SK-N-SH (cell line): ENCODE measurements at regions not wholly inside any gene's neighbourhood (a gene's known extent, or its start where the extent isn't known, plus 50 kb on each side); places are given as distances from the start of the nearest gene placed in this dataset.

Experiments used
- CTCF ChIA-PET: fragments of 300-600, 350-600 bp; formaldehyde crosslinking; extraction: SDS; loops from one replicate; lab custom pipeline; 2021; lab: Yijun Ruan, JAX
- POLR2A ChIA-PET: fragments of 350-600 bp; sonication (Branson Sonifier 250); formaldehyde crosslinking; extraction: SDS; loops from one replicate; lab custom pipeline; 2020; ENCODE audit warnings: antibody characterized with exemption, inconsistent platforms; lab: Yijun Ruan, JAX
- DNase-seq: peaks from one replicate; pipeline ENCODE4 v3.0.0; 2012
- H2AFZ ChIP-seq: fragments of 200-600 bp; sonication (generic); 2 replicates; pipeline ENCODE4 v1.8.1; 2016; ENCODE audit warnings: antibody characterized with exemption, mild to moderate bottlenecking, low read depth
- H3F3A ChIP-seq: fragments of 200-600 bp; sonication (generic); replicated peaks from 2 replicates; pipeline ENCODE3; 2016; ENCODE audit warnings: antibody characterized with exemption, mild to moderate bottlenecking; ENCODE audit not compliant: insufficient read depth
- H3K27ac ChIP-seq, 2 experiments: fragments of 200-500 bp in 1 of 2; fragments of 200-600 bp in 1 of 2; sonication (Bioruptor generic) in 1 of 2; sonication (generic), shearing (Covaris generic) in 1 of 2; 2 replicates each; pipeline versions ENCODE4 v1.5.1 to v1.6.1; 2014 to 2016; ENCODE audit warnings: low read depth in 2 of 2, inconsistent platforms in 1 of 2, low read length in 1 of 2, mild to moderate bottlenecking in 1 of 2, mixed read lengths in 1 of 2
- H3K27me3 ChIP-seq: fragments of 200-600 bp; sonication (generic), shearing (Covaris generic); 2 replicates; pipeline ENCODE4 v1.6.1; 2016; ENCODE audit warnings: mixed run types; ENCODE audit not compliant: insufficient read depth
- H3K36me3 ChIP-seq, 2 experiments: fragments of 200-500 bp in 1 of 2; fragments of 200-600 bp in 1 of 2; sonication (Bioruptor generic) in 1 of 2; sonication (generic) in 1 of 2; replicated peaks in 1 of 2; 2 replicates each; pipeline versions ENCODE3 to v1.5.1; 2014 to 2016; ENCODE audit warnings: low read length in 1 of 2, mild to moderate bottlenecking in 1 of 2; ENCODE audit not compliant: insufficient read depth in 2 of 2, control insufficient read depth in 1 of 2
- H3K4me1 ChIP-seq, 2 experiments: fragments of 200-500 bp in 1 of 2; fragments of 200-600 bp in 1 of 2; sonication (Bioruptor generic) in 1 of 2; sonication (generic), shearing (Covaris generic) in 1 of 2; 2 replicates each; pipeline versions ENCODE4 v1.5.1 to v1.6.1; 2014 to 2016; ENCODE audit warnings: low read depth in 1 of 2, low read length in 1 of 2, mixed run types in 1 of 2; ENCODE audit not compliant: insufficient read depth in 2 of 2, control insufficient read depth in 1 of 2
- H3K4me2 ChIP-seq: fragments of 200-600 bp; sonication (generic), shearing (Covaris generic); 2 replicates; pipeline ENCODE4 v1.6.1; 2017; ENCODE audit warnings: mixed run types
- H3K4me3 ChIP-seq, 2 experiments: fragments of 200-500 bp in 1 of 2; fragments of 200-600 bp in 1 of 2; sonication (Bioruptor generic) in 1 of 2; sonication (generic), shearing (Covaris generic) in 1 of 2; 2 replicates each; pipeline versions ENCODE4 v1.5.1 to v1.8.1; 2014 to 2016; ENCODE audit warnings: low read depth in 2 of 2, inconsistent platforms in 1 of 2, low read length in 1 of 2, mild to moderate bottlenecking in 1 of 2, mixed read lengths in 1 of 2, moderate library complexity in 1 of 2
- H3K79me2 ChIP-seq: fragments of 200-600 bp; sonication (generic); 2 replicates; pipeline ENCODE4 v1.8.1; 2017; ENCODE audit warnings: mild to moderate bottlenecking; ENCODE audit not compliant: insufficient read depth
- H3K9ac ChIP-seq: fragments of 200-600 bp; sonication (generic); 2 replicates; pipeline ENCODE4 v1.6.1; 2017; ENCODE audit warnings: mixed run types
- H3K9me2 ChIP-seq: fragments of 200-600 bp; sonication (generic); 2 replicates; pipeline ENCODE4 v1.6.1; 2017; ENCODE audit warnings: mixed run types
- H3K9me3 ChIP-seq: fragments of 200-600 bp; sonication (generic); 2 replicates; pipeline ENCODE4 v1.6.1; 2017; ENCODE audit warnings: mixed run types, mild to moderate bottlenecking, moderate library complexity
- H4K20me1 ChIP-seq: fragments of 200-600 bp; sonication (generic); 2 replicates; pipeline ENCODE4 v1.6.1; 2017; ENCODE audit warnings: mild to moderate bottlenecking, mixed run types; ENCODE audit not compliant: insufficient read depth
- CHD2 ChIP-seq: fragments of 150-350 bp; IDR thresholded peaks from 2 replicates; pipeline ENCODE4 v1.6.1; 2018; ENCODE audit warnings: low read length; ENCODE audit not compliant: partially characterized antibody
- FOXJ3 ChIP-seq: sonication (generic); formaldehyde crosslinking; IDR thresholded peaks from 2 replicates; pipeline ENCODE4 v1.5.1; 2020; ENCODE audit warnings: mild to moderate bottlenecking, missing genetic modification reagents
- FOXM1 ChIP-seq: IDR thresholded peaks from 2 replicates; pipeline ENCODE4 v1.4.0; 2012; ENCODE audit warnings: low read depth, mild to moderate bottlenecking
- GABPA ChIP-seq: IDR thresholded peaks from 2 replicates; pipeline ENCODE4 v1.4.0; 2012; ENCODE audit warnings: low read depth, mild to moderate bottlenecking
- GATA2 ChIP-seq: sonication (generic); formaldehyde crosslinking; IDR thresholded peaks from 2 replicates; pipeline ENCODE4 v1.5.0; 2020; ENCODE audit warnings: mild to moderate bottlenecking, missing genetic modification reagents
- JUND ChIP-seq: IDR thresholded peaks from 2 replicates; pipeline ENCODE4 v1.4.0; 2012
- MXI1 ChIP-seq: IDR thresholded peaks from 2 replicates; pipeline ENCODE4 v1.6.1; 2012; ENCODE audit warnings: mild to moderate bottlenecking, low read depth, low read length, improper control_type of control experiment
- NRF1 ChIP-seq: IDR thresholded peaks from 2 replicates; pipeline ENCODE4 v1.6.1; 2012; ENCODE audit warnings: low read depth, mild to moderate bottlenecking, low read length
- RFX5 ChIP-seq: IDR thresholded peaks from 2 replicates; pipeline ENCODE4 v1.6.1; 2012; ENCODE audit warnings: mild to moderate bottlenecking, improper control_type of control experiment, low read length
- SIN3A ChIP-seq: IDR thresholded peaks from 2 replicates; pipeline ENCODE4 v1.6.1; 2012; ENCODE audit warnings: low read depth, mild to moderate bottlenecking, low read length, moderate library complexity, borderline replicate concordance
- TAF1 ChIP-seq: IDR thresholded peaks from 2 replicates; pipeline ENCODE4 v1.6.1; 2012; ENCODE audit warnings: low read depth, mild to moderate bottlenecking, low read length, moderate library complexity, borderline replicate concordance
- WGBS: methylation state at CpG from one replicate; pipeline ENCODE4 v1.1.6; 2017; ENCODE audit warnings: low lambda C conversion rate; 5-methylcytosine and 5-hydroxymethylcytosine counted together
- TF ChIP-seq, protein P1 (sequence below): fragments of 150-350 bp; IDR thresholded peaks from 2 replicates; pipeline ENCODE4 v1.6.1; 2016; ENCODE audit warnings: mild to moderate bottlenecking, low read depth, low read length
- TF ChIP-seq, protein P2 (sequence below): IDR thresholded peaks from 2 replicates; pipeline ENCODE4 v1.6.1; 2012; ENCODE audit warnings: mild to moderate bottlenecking, low read depth, low read length, moderate library complexity
- TF ChIP-seq, protein P3 (sequence below): fragments of 200-600 bp; sonication (generic); IDR thresholded peaks from 2 replicates; pipeline ENCODE4 v1.6.1; 2017; ENCODE audit warnings: antibody characterized with exemption, mild to moderate bottlenecking, moderate library complexity

DNA sequence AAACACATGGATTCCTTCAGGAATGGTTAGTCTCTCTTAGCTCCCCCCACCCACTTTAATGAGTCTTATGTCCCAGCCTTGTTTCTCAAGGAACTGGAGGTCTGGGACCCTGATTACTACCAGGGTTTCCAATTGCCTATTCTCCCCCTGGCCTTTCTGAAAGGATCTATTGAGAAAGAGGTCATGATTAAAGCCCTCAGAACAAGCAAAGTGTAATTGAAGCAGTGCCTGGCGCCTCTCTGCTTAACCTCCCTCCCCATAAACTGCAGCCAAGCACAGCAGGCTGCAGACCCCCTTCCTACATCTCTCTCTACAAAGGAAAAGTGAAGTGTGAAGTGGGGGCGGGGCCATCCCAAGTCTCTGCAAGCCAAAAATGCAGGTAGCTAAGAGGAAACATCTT, 159.7 kb upstream of the CDH11 start:
- Histone ChIP-seq H3K9me2 (no peaks in the 10 kb centered on the region), H3K4me1 (peaks cover 0 to 30% of the 10 kb centered on the region in 2 experiments; a peak in 3 of 4 replicates), H3K36me3 (no peaks in the 10 kb centered on the region), H3K79me2 (no peaks in the 10 kb centered on the region), H3K9me3 (no peaks in the 10 kb centered on the region), H2AFZ (no peak overlapping the region), H3K27ac (no peak overlapping the region), H3K4me2 (no peak overlapping the region), H3F3A (no peaks in the 10 kb centered on the region), H3K27me3 (no peaks in the 10 kb centered on the region), H3K9ac (no peak overlapping the region), H3K4me3 (no peak overlapping the region), H4K20me1 (no peaks in the 10 kb centered on the region)
- ChIA-PET POLR2A (no interaction called here), CTCF (interaction anchor here (1.6 kb wide), 1 partner anchor 11 kb away, joined by 5 read pairs; no protein-coding TSS in a partner anchor)
- DNase-seq: no peak
- TF ChIP-seq JUND (no peak), MXI1 (no peak), SIN3A (no peak), FOXJ3 (CRISPR knock-in tag) (no peak), GATA2 (CRISPR knock-in tag) (no peak), FOXM1 (no peak)
- TF ChIP-seq, protein P1, sequence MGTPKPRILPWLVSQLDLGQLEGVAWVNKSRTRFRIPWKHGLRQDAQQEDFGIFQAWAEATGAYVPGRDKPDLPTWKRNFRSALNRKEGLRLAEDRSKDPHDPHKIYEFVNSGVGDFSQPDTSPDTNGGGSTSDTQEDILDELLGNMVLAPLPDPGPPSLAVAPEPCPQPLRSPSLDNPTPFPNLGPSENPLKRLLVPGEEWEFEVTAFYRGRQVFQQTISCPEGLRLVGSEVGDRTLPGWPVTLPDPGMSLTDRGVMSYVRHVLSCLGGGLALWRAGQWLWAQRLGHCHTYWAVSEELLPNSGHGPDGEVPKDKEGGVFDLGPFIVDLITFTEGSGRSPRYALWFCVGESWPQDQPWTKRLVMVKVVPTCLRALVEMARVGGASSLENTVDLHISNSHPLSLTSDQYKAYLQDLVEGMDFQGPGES: no peak
- TF ChIP-seq, protein P2, sequence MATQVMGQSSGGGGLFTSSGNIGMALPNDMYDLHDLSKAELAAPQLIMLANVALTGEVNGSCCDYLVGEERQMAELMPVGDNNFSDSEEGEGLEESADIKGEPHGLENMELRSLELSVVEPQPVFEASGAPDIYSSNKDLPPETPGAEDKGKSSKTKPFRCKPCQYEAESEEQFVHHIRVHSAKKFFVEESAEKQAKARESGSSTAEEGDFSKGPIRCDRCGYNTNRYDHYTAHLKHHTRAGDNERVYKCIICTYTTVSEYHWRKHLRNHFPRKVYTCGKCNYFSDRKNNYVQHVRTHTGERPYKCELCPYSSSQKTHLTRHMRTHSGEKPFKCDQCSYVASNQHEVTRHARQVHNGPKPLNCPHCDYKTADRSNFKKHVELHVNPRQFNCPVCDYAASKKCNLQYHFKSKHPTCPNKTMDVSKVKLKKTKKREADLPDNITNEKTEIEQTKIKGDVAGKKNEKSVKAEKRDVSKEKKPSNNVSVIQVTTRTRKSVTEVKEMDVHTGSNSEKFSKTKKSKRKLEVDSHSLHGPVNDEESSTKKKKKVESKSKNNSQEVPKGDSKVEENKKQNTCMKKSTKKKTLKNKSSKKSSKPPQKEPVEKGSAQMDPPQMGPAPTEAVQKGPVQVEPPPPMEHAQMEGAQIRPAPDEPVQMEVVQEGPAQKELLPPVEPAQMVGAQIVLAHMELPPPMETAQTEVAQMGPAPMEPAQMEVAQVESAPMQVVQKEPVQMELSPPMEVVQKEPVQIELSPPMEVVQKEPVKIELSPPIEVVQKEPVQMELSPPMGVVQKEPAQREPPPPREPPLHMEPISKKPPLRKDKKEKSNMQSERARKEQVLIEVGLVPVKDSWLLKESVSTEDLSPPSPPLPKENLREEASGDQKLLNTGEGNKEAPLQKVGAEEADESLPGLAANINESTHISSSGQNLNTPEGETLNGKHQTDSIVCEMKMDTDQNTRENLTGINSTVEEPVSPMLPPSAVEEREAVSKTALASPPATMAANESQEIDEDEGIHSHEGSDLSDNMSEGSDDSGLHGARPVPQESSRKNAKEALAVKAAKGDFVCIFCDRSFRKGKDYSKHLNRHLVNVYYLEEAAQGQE: no peak
- 82% methylated on average over 2 of the region's 2 CpGs for WGBS

DNA sequence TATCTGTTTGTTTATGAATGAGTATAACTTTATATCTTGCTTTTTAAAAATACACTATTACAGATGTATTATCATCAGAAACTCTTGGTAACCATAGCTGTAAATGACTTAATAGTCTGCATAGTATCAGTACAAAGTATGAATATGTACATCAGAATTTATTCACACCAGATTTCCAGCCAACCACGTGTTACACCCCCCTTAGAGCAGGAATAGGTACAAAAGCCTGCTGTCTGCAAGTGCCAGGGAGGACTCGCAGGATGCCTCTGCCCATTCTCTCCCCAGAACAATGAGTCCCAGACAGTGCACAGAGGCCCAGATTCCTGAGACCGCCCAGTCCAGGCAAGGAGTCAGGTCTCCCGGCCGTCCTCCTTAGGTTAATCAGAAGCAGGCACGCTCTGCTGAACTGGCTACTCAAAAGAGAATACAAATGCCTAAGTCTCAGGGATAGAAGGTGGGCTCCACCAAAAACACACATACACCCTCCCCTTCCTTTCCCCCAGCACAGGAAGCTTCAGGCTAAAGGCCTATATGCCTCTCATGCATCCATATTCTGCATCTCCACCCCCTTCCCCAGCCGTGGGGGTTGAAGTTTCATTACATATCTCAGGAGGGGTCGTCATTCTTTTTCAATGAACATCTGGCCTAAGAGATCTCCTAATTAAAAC, 159.1 kb upstream of the CDH11 start:
- Histone ChIP-seq H3K4me2 (no peak overlapping the region), H3F3A (no peaks in the 10 kb centered on the region), H3K27ac (no peak overlapping the region), H3K9me2 (no peaks in the 10 kb centered on the region), H2AFZ (no peak overlapping the region), H3K79me2 (no peaks in the 10 kb centered on the region), H3K27me3 (no peaks in the 10 kb centered on the region), H3K4me1 (peaks cover 0 to 30% of the 10 kb centered on the region in 2 experiments; a peak in 3 of 4 replicates), H3K4me3 (no peak overlapping the region), H3K9me3 (no peaks in the 10 kb centered on the region), H4K20me1 (no peaks in the 10 kb centered on the region), H3K36me3 (no peaks in the 10 kb centered on the region), H3K9ac (no peak overlapping the region)
- WGBS: 86% methylated on average over 8 of the region's 8 CpGs
- no peak for DNase-seq
- CTCF ChIA-PET: interaction anchor here (1.6 kb wide), 1 partner anchor 11 kb away, joined by 5 read pairs; no protein-coding TSS in a partner anchor
- POLR2A ChIA-PET: no interaction called here
- TF ChIP-seq, protein P1: no peak
- TF ChIP-seq RFX5 (no peak), GATA2 (CRISPR knock-in tag) (no peak), TAF1 (no peak), GABPA (no peak), CHD2 (no peak), NRF1 (no peak)
- TF ChIP-seq, protein P2: no peak
- TF ChIP-seq, protein P3, sequence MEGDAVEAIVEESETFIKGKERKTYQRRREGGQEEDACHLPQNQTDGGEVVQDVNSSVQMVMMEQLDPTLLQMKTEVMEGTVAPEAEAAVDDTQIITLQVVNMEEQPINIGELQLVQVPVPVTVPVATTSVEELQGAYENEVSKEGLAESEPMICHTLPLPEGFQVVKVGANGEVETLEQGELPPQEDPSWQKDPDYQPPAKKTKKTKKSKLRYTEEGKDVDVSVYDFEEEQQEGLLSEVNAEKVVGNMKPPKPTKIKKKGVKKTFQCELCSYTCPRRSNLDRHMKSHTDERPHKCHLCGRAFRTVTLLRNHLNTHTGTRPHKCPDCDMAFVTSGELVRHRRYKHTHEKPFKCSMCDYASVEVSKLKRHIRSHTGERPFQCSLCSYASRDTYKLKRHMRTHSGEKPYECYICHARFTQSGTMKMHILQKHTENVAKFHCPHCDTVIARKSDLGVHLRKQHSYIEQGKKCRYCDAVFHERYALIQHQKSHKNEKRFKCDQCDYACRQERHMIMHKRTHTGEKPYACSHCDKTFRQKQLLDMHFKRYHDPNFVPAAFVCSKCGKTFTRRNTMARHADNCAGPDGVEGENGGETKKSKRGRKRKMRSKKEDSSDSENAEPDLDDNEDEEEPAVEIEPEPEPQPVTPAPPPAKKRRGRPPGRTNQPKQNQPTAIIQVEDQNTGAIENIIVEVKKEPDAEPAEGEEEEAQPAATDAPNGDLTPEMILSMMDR: no peak
